Trophoblast cell (in vitro differentiated cells and primary cell): ENCODE measurements at regions not wholly inside any gene's neighbourhood (a gene's known extent, or its start where the extent isn't known, plus 50 kb on each side); places are given as distances from the start of the nearest gene placed in this dataset.

Source experiments
- DNase-seq, 2 donors: peaks; one replicate each; pipeline ENCODE4 v3.0.0-alpha.2; 2016
- H2AFZ ChIP-seq: 2 replicates; pipeline ENCODE4 v1.6.1; 2013; ENCODE audit warnings: low read length, moderate library complexity, mild to moderate bottlenecking; ENCODE audit not compliant: insufficient read depth, poor library complexity
- H2AK5ac ChIP-seq: 2 replicates; pipeline ENCODE4 v1.6.1; 2013; ENCODE audit warnings: mild to moderate bottlenecking, low read length
- H2BK120ac ChIP-seq: 2 replicates; pipeline ENCODE4 v1.6.1; 2013; ENCODE audit warnings: low read length, mild to moderate bottlenecking, moderate library complexity; ENCODE audit not compliant: insufficient read depth, poor library complexity
- H2BK12ac ChIP-seq: 2 replicates; pipeline ENCODE4 v1.6.1; 2013; ENCODE audit warnings: mild to moderate bottlenecking, low read length, moderate library complexity
- H2BK5ac ChIP-seq: 2 replicates; pipeline ENCODE4 v1.6.1; 2013; ENCODE audit warnings: low read length, low read depth, moderate library complexity, mild to moderate bottlenecking; ENCODE audit not compliant: poor library complexity
- H3K14ac ChIP-seq: 2 replicates; pipeline ENCODE4 v1.6.1; 2013; ENCODE audit warnings: mild to moderate bottlenecking, low read length
- H3K18ac ChIP-seq: 2 replicates; pipeline ENCODE4 v1.6.1; 2013; ENCODE audit warnings: mild to moderate bottlenecking, low read length
- H3K23ac ChIP-seq: 2 replicates; pipeline ENCODE4 v1.6.1; 2013; ENCODE audit warnings: low read length
- H3K27ac ChIP-seq: 2 replicates; pipeline ENCODE4 v1.5.1; 2013; ENCODE audit warnings: low read depth, mild to moderate bottlenecking, inconsistent platforms, low read length, moderate library complexity
- H3K27me3 ChIP-seq: 2 replicates; pipeline ENCODE4 v1.6.1; 2013; ENCODE audit warnings: inconsistent platforms, mild to moderate bottlenecking, low read length, moderate library complexity; ENCODE audit not compliant: insufficient read depth
- H3K36me3 ChIP-seq, 2 experiments: 1 replicate in 1 of 2; 2 replicates in 1 of 2; pipeline ENCODE4 v1.6.1; 2013; ENCODE audit warnings: low read length in 2 of 2, mild to moderate bottlenecking in 2 of 2, moderate library complexity in 1 of 2; ENCODE audit not compliant: insufficient read depth in 2 of 2, control insufficient read depth in 1 of 2
- H3K4ac ChIP-seq: 2 replicates; pipeline ENCODE4 v1.6.1; 2013; ENCODE audit warnings: low read depth, mild to moderate bottlenecking, low read length, moderate library complexity
- H3K4me1 ChIP-seq, 2 experiments: 1 replicate in 1 of 2; 2 replicates in 1 of 2; pipeline ENCODE4 v1.6.1; 2013; ENCODE audit warnings: low read length in 2 of 2, mild to moderate bottlenecking in 2 of 2, moderate library complexity in 1 of 2; ENCODE audit not compliant: insufficient read depth in 2 of 2, control insufficient read depth in 1 of 2
- H3K4me2 ChIP-seq: 2 replicates; pipeline ENCODE4 v1.6.1; 2013; ENCODE audit warnings: inconsistent platforms, mild to moderate bottlenecking, low read length, moderate library complexity
- H3K4me3 ChIP-seq: 2 replicates; pipeline ENCODE4 v1.5.1; 2013; ENCODE audit warnings: mild to moderate bottlenecking, low read depth, low read length, inconsistent platforms
- H3K79me1 ChIP-seq: one replicate; pipeline ENCODE4 v1.6.1; 2013; ENCODE audit warnings: low read length
- H3K79me2 ChIP-seq: 2 replicates; pipeline ENCODE4 v1.6.1; 2013; ENCODE audit warnings: low read length, mild to moderate bottlenecking; ENCODE audit not compliant: control insufficient read depth, insufficient read depth, poor library complexity
- H3K9ac ChIP-seq: 2 replicates; pipeline ENCODE4 v1.6.1; 2013; ENCODE audit warnings: mild to moderate bottlenecking, low read length
- H3K9me3 ChIP-seq: 2 replicates; pipeline ENCODE4 v1.6.1; 2013; ENCODE audit warnings: low read depth, mild to moderate bottlenecking, control low read depth, inconsistent platforms, low read length; ENCODE audit not compliant: insufficient read depth
- H4K12ac ChIP-seq: 2 replicates; pipeline ENCODE4 v1.6.1; 2013; ENCODE audit warnings: low read depth, mild to moderate bottlenecking, low read length, moderate library complexity
- H4K8ac ChIP-seq: 2 replicates; pipeline ENCODE4 v1.6.1; 2013; ENCODE audit warnings: low read depth, mild to moderate bottlenecking, low read length, moderate library complexity
- H4K91ac ChIP-seq: one replicate; pipeline ENCODE4 v1.6.1; 2013; ENCODE audit warnings: low read depth, mild to moderate bottlenecking, low read length, moderate library complexity
- WGBS: extraction: QIAGEN DNeasy Blood & Tissue Kit; methylation state at CpG from one replicate; pipeline ENCODE4 v1.1.7; 2013; ENCODE audit warnings: missing lambda C conversion rate; ENCODE audit not compliant: insufficient read length, insufficient coverage; ENCODE audit errors: extremely low coverage; 5-methylcytosine and 5-hydroxymethylcytosine counted together

GRCh38 chr12:53856132-53856531, 82.5 kb upstream of the HOXC13 start:
- Histone ChIP-seq H3K9ac (no peak overlapping the region), H3K27me3 (no peaks in the 10 kb centered on the region), H2BK5ac (no peak overlapping the region), H3K4ac (no peak overlapping the region), H4K8ac (no peak overlapping the region), H2BK120ac (no peak overlapping the region), H2BK12ac (peak overlapping the region; percentile 29), H4K91ac (peak overlapping the region; percentile 45), H2AK5ac (no peak overlapping the region), H3K79me2 (no peaks in the 10 kb centered on the region), H3K18ac (no peak overlapping the region), H3K14ac (no peak overlapping the region), H3K23ac (no peak overlapping the region), H3K9me3 (no peaks in the 10 kb centered on the region), H3K4me2 (no peak overlapping the region), H3K4me1 (peaks cover 2 to 4% of the 10 kb centered on the region in 2 experiments), H3K27ac (no peak overlapping the region), H3K79me1 (peaks cover 4% of the 10 kb centered on the region), H2AFZ (peak overlapping the region; percentile 11), H3K36me3 (no peaks in the 10 kb centered on the region), H4K12ac (no peak overlapping the region), H3K4me3 (no peak overlapping the region)
- no CpG with 5 or more reads among the region's 5 CpGs for WGBS
- DNase-seq: no peak

GRCh38 chr12:53857666-53858065, 81.0 kb upstream of the HOXC13 start:
- Histone ChIP-seq H4K91ac (no peak overlapping the region), H2BK5ac (no peak overlapping the region), H3K9ac (no peak overlapping the region), H3K4me1 (peaks cover 7 to 11% of the 10 kb centered on the region in 2 experiments), H2BK12ac (no peak overlapping the region), H2AFZ (no peak overlapping the region), H4K8ac (no peak overlapping the region), H3K4ac (no peak overlapping the region), H3K18ac (no peak overlapping the region), H3K23ac (no peak overlapping the region), H3K14ac (no peak overlapping the region), H3K79me1 (peaks cover 10% of the 10 kb centered on the region), H3K27me3 (no peaks in the 10 kb centered on the region), H3K4me2 (no peak overlapping the region), H3K79me2 (no peaks in the 10 kb centered on the region), H3K9me3 (no peaks in the 10 kb centered on the region), H3K27ac (no peak overlapping the region), H4K12ac (no peak overlapping the region), H2AK5ac (no peak overlapping the region), H3K4me3 (no peak overlapping the region), H3K36me3 (no peaks in the 10 kb centered on the region), H2BK120ac (no peak overlapping the region)
- no peak for DNase-seq
- no CpG with 5 or more reads among the region's 2 CpGs for WGBS

- no peak overlapping the region for H4K8ac ChIP-seq
- peak overlapping the region; percentile 15 for H2AK5ac ChIP-seq
- peaks cover 10% of the 10 kb centered on the region for H3K79me1 ChIP-seq
- no peak overlapping the region for H3K9ac ChIP-seq
- DNase-seq: no peak
- no peaks in the 10 kb centered on the region for H3K36me3 ChIP-seq
- H3K27ac ChIP-seq: no peak overlapping the region
- H2AFZ ChIP-seq: no peak overlapping the region
- H3K4me1 ChIP-seq: peaks cover 7 to 15% of the 10 kb centered on the region in 2 experiments
- H3K4me3 ChIP-seq: no peak overlapping the region
- no peak overlapping the region for H4K12ac ChIP-seq
- no peak overlapping the region for H2BK5ac ChIP-seq
- H2BK120ac ChIP-seq: no peak overlapping the region
- no peak overlapping the region for H3K4me2 ChIP-seq
- H3K79me2 ChIP-seq: no peaks in the 10 kb centered on the region
- H3K27me3 ChIP-seq: no peaks in the 10 kb centered on the region
- no peak overlapping the region for H3K14ac ChIP-seq
- H3K18ac ChIP-seq: no peak overlapping the region
- no peak overlapping the region for H3K4ac ChIP-seq
- H2BK12ac ChIP-seq: no peak overlapping the region
- no peaks in the 10 kb centered on the region for H3K9me3 ChIP-seq
- no CpG with 5 or more reads among the region's 2 CpGs for WGBS
- no peak overlapping the region for H4K91ac ChIP-seq
- H3K23ac ChIP-seq: no peak overlapping the region
Observed at GRCh38 chr12:53860426-53861345, 77.9 kb upstream of the HOXC13 start.

GRCh38 chr12:53862206-53862605, 76.4 kb upstream of the HOXC13 start:
- Histone ChIP-seq H3K4me3 (no peak overlapping the region), H3K79me2 (no peaks in the 10 kb centered on the region), H2AK5ac (peak overlapping the region; percentile 44), H3K36me3 (no peaks in the 10 kb centered on the region), H3K18ac (no peak overlapping the region), H3K27ac (peak overlapping the region; percentile 65), H2AFZ (no peak overlapping the region), H3K9ac (no peak overlapping the region), H4K91ac (peak overlapping the region; percentile 86), H3K4ac (peak overlapping the region; percentile 33), H2BK120ac (peak overlapping the region; percentile 50), H3K27me3 (no peaks in the 10 kb centered on the region), H3K23ac (no peak overlapping the region), H3K4me1 (peaks cover 5 to 14% of the 10 kb centered on the region in 2 experiments), H2BK12ac (peak overlapping the region; percentile 78), H3K9me3 (no peaks in the 10 kb centered on the region), H4K8ac (peak overlapping the region; percentile 35), H3K79me1 (peaks cover 8% of the 10 kb centered on the region), H2BK5ac (peak overlapping the region; percentile 65), H3K14ac (peak overlapping the region; percentile 73), H3K4me2 (no peak overlapping the region), H4K12ac (no peak overlapping the region)
- peak in 1 of 2 donors; percentile 6 for DNase-seq
- no CpG with 5 or more reads among the region's 3 CpGs for WGBS
